IMR-90 (cell line): ENCODE measurements at regions not wholly inside any gene's neighbourhood (a gene's known extent, or its start where the extent isn't known, plus 50 kb on each side); places are given as distances from the start of the nearest gene placed in this dataset.

Experiments used
- ATAC-seq: fragments of 200-7000 bp; cut with Tn5 transposase; 2 replicates; pipeline ENCODE4 v1.9.1; 2020; ENCODE audit warnings: low read depth, mild to moderate bottlenecking, moderate library complexity
- BruUV-seq: library from RNA; stranded (reverse); fragments of 400-500 nt; replicated peaks from 2 replicates; lab custom pipeline; 2021; lab: Mats Ljungman, UMichigan
- CTCF ChIA-PET: fragments of 300-600 bp; formaldehyde crosslinking; extraction: SDS; loops from one replicate; lab custom pipeline; 2021; ENCODE audit warnings: antibody characterized with exemption; lab: Yijun Ruan, JAX
- POLR2A ChIA-PET: fragments of 300-600 bp; sonication (Branson Sonifier 250); formaldehyde crosslinking; loops from one replicate; lab custom pipeline; 2022; ENCODE audit warnings: antibody characterized with exemption; ENCODE audit not compliant: unreplicated experiment; lab: Charles Lee
- DNase-seq: peaks from one replicate; pipeline ENCODE4 v3.0.0; 2013
- H2AFZ ChIP-seq: replicated peaks from 2 replicates; pipeline ENCODE3; 2013; ENCODE audit warnings: low read length, mild to moderate bottlenecking; ENCODE audit not compliant: poor library complexity
- H2AK5ac ChIP-seq: 2 replicates; pipeline ENCODE4 v1.6.1; 2013; ENCODE audit warnings: low read depth, low read length, inconsistent platforms
- H2AK9ac ChIP-seq: replicated peaks from 2 replicates; pipeline ENCODE3; 2013; ENCODE audit warnings: mild to moderate bottlenecking, low read depth, low read length, moderate library complexity; ENCODE audit not compliant: poor library complexity
- H2BK120ac ChIP-seq: 2 replicates; pipeline ENCODE4 v1.6.1; 2013; ENCODE audit warnings: low read depth, low read length, inconsistent platforms
- H2BK15ac ChIP-seq: 3 replicates; pipeline ENCODE4 v1.6.1; 2013; ENCODE audit warnings: low read depth, low read length, inconsistent platforms
- H2BK20ac ChIP-seq: 2 replicates; pipeline ENCODE4 v1.6.1; 2013; ENCODE audit warnings: low read depth, mild to moderate bottlenecking, inconsistent platforms, low read length, moderate library complexity
- H2BK5ac ChIP-seq: 2 replicates; pipeline ENCODE4 v1.6.1; 2013; ENCODE audit warnings: mild to moderate bottlenecking, low read depth, low read length, inconsistent platforms; ENCODE audit not compliant: poor library complexity, severe bottlenecking
- H3K14ac ChIP-seq: replicated peaks from 2 replicates; pipeline ENCODE4 v1.6.1; 2013; ENCODE audit warnings: low read depth, low read length, inconsistent platforms
- H3K18ac ChIP-seq: 2 replicates; pipeline ENCODE4 v1.6.1; 2013; ENCODE audit warnings: low read depth, low read length, control low read depth
- H3K23ac ChIP-seq: 2 replicates; pipeline ENCODE4 v1.6.1; 2013; ENCODE audit warnings: low read depth, low read length, inconsistent platforms
- H3K27ac ChIP-seq: 2 replicates; pipeline ENCODE4 v1.5.1; 2013; ENCODE audit warnings: mild to moderate bottlenecking, control low read depth, low read length; ENCODE audit not compliant: insufficient read depth
- H3K27me3 ChIP-seq: 2 replicates; pipeline ENCODE4 v1.6.1; 2013; ENCODE audit warnings: low read length; ENCODE audit not compliant: control insufficient read depth, insufficient read depth
- H3K36me3 ChIP-seq: 2 replicates; pipeline ENCODE4 v1.6.1; 2013; ENCODE audit warnings: low read length, mixed read lengths; ENCODE audit not compliant: control insufficient read depth, insufficient read depth
- H3K4ac ChIP-seq: 2 replicates; pipeline ENCODE4 v1.6.1; 2013; ENCODE audit warnings: low read depth, low read length, inconsistent platforms
- H3K4me1 ChIP-seq: 2 replicates; pipeline ENCODE4 v1.6.1; 2013; ENCODE audit warnings: low read length, mixed read lengths; ENCODE audit not compliant: control insufficient read depth, insufficient read depth
- H3K4me2 ChIP-seq: 2 replicates; pipeline ENCODE4 v1.6.1; 2013; ENCODE audit warnings: low read depth, mild to moderate bottlenecking, control low read depth, low read length, moderate library complexity
- H3K4me3 ChIP-seq: 2 replicates; pipeline ENCODE4 v1.5.1; 2013; ENCODE audit warnings: low read depth, mild to moderate bottlenecking, control low read depth, low read length, moderate library complexity; ENCODE audit not compliant: insufficient read depth
- H3K56ac ChIP-seq: 2 replicates; pipeline ENCODE4 v1.6.1; 2013; ENCODE audit warnings: low read length, inconsistent platforms; ENCODE audit not compliant: insufficient read depth; ENCODE audit errors: extremely low read depth
- H3K79me1 ChIP-seq, 2 experiments: 2 replicates each; pipeline ENCODE4 v1.6.1; 2013; ENCODE audit warnings: low read length in 2 of 2, inconsistent platforms in 1 of 2, low read depth in 1 of 2
- H3K9ac ChIP-seq: 2 replicates; pipeline ENCODE4 v1.6.1; 2013; ENCODE audit warnings: low read depth, low read length, control low read depth
- H3K9me1 ChIP-seq: 2 replicates; pipeline ENCODE4 v1.6.1; 2013; ENCODE audit warnings: low read length, inconsistent platforms; ENCODE audit not compliant: insufficient read depth
- H3K9me3 ChIP-seq: 2 replicates; pipeline ENCODE4 v1.6.1; 2013; ENCODE audit warnings: low read length; ENCODE audit not compliant: control insufficient read depth, insufficient read depth
- H4K20me1 ChIP-seq: 2 replicates; pipeline ENCODE4 v1.6.1; 2013; ENCODE audit warnings: low read length, inconsistent platforms; ENCODE audit not compliant: insufficient read depth
- H4K5ac ChIP-seq: 2 replicates; pipeline ENCODE4 v1.6.1; 2013; ENCODE audit warnings: mild to moderate bottlenecking, low read depth, low read length, control low read depth
- H4K8ac ChIP-seq, 2 experiments: 2 replicates each; pipeline ENCODE4 v1.6.1; 2013; ENCODE audit warnings: low read depth in 2 of 2, low read length in 2 of 2, control low read depth in 1 of 2, inconsistent platforms in 1 of 2
- H4K91ac ChIP-seq: 2 replicates; pipeline ENCODE4 v1.6.1; 2013; ENCODE audit warnings: low read depth, low read length, inconsistent platforms; ENCODE audit not compliant: insufficient read depth
- BHLHE40 ChIP-seq: fragments of 150-350 bp; IDR thresholded peaks from 2 replicates; pipeline ENCODE4 v1.6.1; 2016; ENCODE audit warnings: mild to moderate bottlenecking, low read depth, low read length
- CEBPB ChIP-seq: IDR thresholded peaks from 2 replicates; pipeline ENCODE4 v1.6.1; 2012; ENCODE audit warnings: low read depth, low read length, improper control_type of control experiment
- CHD1 ChIP-seq: IDR thresholded peaks from 2 replicates; pipeline ENCODE4 v1.6.1; 2012; ENCODE audit warnings: low read depth, low read length, improper control_type of control experiment
- FOS ChIP-seq: fragments of 150-350 bp; IDR thresholded peaks from 2 replicates; pipeline ENCODE4 v1.6.1; 2016; ENCODE audit warnings: low read depth, low read length
- MAFK ChIP-seq: IDR thresholded peaks from 2 replicates; pipeline ENCODE4 v1.6.1; 2012; ENCODE audit warnings: low read depth, low read length, improper control_type of control experiment
- MAZ ChIP-seq: IDR thresholded peaks from 2 replicates; pipeline ENCODE4 v1.6.1; 2012; ENCODE audit warnings: low read depth, mild to moderate bottlenecking, low read length, improper control_type of control experiment, moderate library complexity, borderline replicate concordance
- NFE2L2 ChIP-seq: fragments of 150-350 bp; IDR thresholded peaks from 2 replicates; pipeline ENCODE4 v1.6.1; 2016; ENCODE audit warnings: low read depth, mild to moderate bottlenecking, low read length
- POLR2A ChIP-seq: IDR thresholded peaks from 2 replicates; pipeline ENCODE4 v1.6.1; 2012; ENCODE audit warnings: mild to moderate bottlenecking, low read depth, low read length
- RAD21 ChIP-seq: IDR thresholded peaks from 2 replicates; pipeline ENCODE4 v1.6.1; 2012; ENCODE audit warnings: low read length, improper control_type of control experiment
- RCOR1 ChIP-seq: IDR thresholded peaks from 2 replicates; pipeline ENCODE4 v1.6.1; 2012; ENCODE audit warnings: mild to moderate bottlenecking, low read length, improper control_type of control experiment; ENCODE audit not compliant: insufficient replicate concordance
- SMC3 ChIP-seq: fragments of 150-350 bp; IDR thresholded peaks from 2 replicates; pipeline ENCODE4 v1.6.1; 2016; ENCODE audit warnings: low read depth, mild to moderate bottlenecking, antibody characterized with exemption, low read length, moderate library complexity
- WGBS, 2 experiments: methylation state at CpG; one replicate each; pipeline versions ENCODE4 v1.1.5 to v1.1.7; 2013; ENCODE audit warnings: missing lambda C conversion rate in 2 of 2; ENCODE audit not compliant: insufficient read length in 1 of 2; ENCODE audit errors: extremely low coverage in 2 of 2; 5-methylcytosine and 5-hydroxymethylcytosine counted together
- dilution Hi-C: fragments of 300-500 bp; cut with HindIII; formaldehyde crosslinking; loops from one replicate; pipeline ENCODE4 v1.14.3; 2018; ENCODE audit warnings: low sequenced_read_pairs; ENCODE audit not compliant: unreplicated experiment
- in situ Hi-C: fragments of 300-500 bp; cut with MboI; formaldehyde crosslinking; loops from 3 replicates; pipeline ENCODE4 v1.14.3; 2019; ENCODE audit warnings: low sequenced_read_pairs, inconsistent platforms, mixed read lengths
- intact Hi-C: fragments of 100-400 bp; cut with micrococcal nuclease; formaldehyde crosslinking; loops from 2 replicates; pipeline ENCODE4 v1.10.0; 2022
- TF ChIP-seq, protein P1 (sequence below): fragments of 150-350 bp; IDR thresholded peaks from 2 replicates; pipeline ENCODE4 v1.6.1; 2017; ENCODE audit warnings: mild to moderate bottlenecking, antibody characterized with exemption, low read length, low read depth
- TF ChIP-seq, protein P2 (sequence below): conservative IDR thresholded peaks from 2 replicates; pipeline ENCODE4 v1.5.1; 2012; ENCODE audit warnings: mild to moderate bottlenecking, low read depth, low read length, improper control_type of control experiment
- TF ChIP-seq, protein P3 (sequence below): fragments of 150-350 bp; IDR thresholded peaks from 2 replicates; pipeline ENCODE4 v1.6.1; 2016; ENCODE audit warnings: low read depth, mild to moderate bottlenecking, low read length, moderate library complexity, borderline replicate concordance

DNA sequence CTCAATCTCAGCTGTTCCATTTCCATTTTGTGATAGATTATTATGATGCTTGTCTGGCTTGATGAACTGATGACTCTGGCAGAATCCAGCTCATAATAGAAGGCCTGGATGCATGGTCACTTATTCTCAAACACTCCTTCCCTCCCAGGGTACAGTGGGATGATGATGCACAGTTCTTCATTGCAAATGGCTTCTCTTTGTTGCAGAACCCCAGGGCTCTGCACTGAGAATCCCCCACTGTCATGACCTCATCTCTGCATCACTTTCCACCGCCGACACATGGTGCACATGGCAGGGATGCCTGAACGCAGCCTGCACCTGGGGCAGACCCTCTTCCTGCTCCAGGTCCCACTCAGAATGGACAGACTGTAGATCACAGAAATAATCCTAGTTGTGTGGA, 515.6 kb upstream of the NR2F2 start:
- BruUV-seq, result no TSS peak
- no peak overlapping the region for H4K5ac ChIP-seq
- H2AK5ac ChIP-seq, result no peak overlapping the region
- no peak overlapping the region for H3K23ac ChIP-seq
- no peak overlapping the region for H2BK120ac ChIP-seq
- dilution Hi-C loops, result no loop called here
- no peak for DNase-seq
- no peak overlapping the region for H3K14ac ChIP-seq
- H3K79me1 ChIP-seq, result no peaks in the 10 kb centered on the region
- H2AK9ac ChIP-seq, result no peak overlapping the region
- H3K9me3 ChIP-seq, result no peaks in the 10 kb centered on the region
- intact Hi-C loops, result no loop called here
- H3K56ac ChIP-seq, result no peak overlapping the region
- no peak overlapping the region for H3K18ac ChIP-seq
- ChIA-PET CTCF (no interaction called here), POLR2A (no interaction called here)
- H3K9me1 ChIP-seq, result peaks cover 3% of the 10 kb centered on the region; the same call in 1 of the 2 replicates
- no peak overlapping the region for H4K91ac ChIP-seq
- H2BK5ac ChIP-seq, result no peak overlapping the region
- no peaks in the 10 kb centered on the region for H4K20me1 ChIP-seq
- in situ Hi-C loops, result no loop called here
- H3K27me3 ChIP-seq, result no peaks in the 10 kb centered on the region
- no peak overlapping the region for H2BK20ac ChIP-seq
- no peak overlapping the region for H3K4ac ChIP-seq
- H3K4me1 ChIP-seq, result no peaks in the 10 kb centered on the region
- TF ChIP-seq RAD21 (no peak), FOS (no peak), NFE2L2 (no peak), MAZ (no peak), SMC3 (no peak), CEBPB (no peak), POLR2A (no peak), MAFK (no peak), BHLHE40 (no peak), RCOR1 (no peak), CHD1 (no peak)
- TF ChIP-seq, protein P1, sequence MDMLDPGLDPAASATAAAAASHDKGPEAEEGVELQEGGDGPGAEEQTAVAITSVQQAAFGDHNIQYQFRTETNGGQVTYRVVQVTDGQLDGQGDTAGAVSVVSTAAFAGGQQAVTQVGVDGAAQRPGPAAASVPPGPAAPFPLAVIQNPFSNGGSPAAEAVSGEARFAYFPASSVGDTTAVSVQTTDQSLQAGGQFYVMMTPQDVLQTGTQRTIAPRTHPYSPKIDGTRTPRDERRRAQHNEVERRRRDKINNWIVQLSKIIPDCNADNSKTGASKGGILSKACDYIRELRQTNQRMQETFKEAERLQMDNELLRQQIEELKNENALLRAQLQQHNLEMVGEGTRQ, result no peak
- TF ChIP-seq, protein P2, sequence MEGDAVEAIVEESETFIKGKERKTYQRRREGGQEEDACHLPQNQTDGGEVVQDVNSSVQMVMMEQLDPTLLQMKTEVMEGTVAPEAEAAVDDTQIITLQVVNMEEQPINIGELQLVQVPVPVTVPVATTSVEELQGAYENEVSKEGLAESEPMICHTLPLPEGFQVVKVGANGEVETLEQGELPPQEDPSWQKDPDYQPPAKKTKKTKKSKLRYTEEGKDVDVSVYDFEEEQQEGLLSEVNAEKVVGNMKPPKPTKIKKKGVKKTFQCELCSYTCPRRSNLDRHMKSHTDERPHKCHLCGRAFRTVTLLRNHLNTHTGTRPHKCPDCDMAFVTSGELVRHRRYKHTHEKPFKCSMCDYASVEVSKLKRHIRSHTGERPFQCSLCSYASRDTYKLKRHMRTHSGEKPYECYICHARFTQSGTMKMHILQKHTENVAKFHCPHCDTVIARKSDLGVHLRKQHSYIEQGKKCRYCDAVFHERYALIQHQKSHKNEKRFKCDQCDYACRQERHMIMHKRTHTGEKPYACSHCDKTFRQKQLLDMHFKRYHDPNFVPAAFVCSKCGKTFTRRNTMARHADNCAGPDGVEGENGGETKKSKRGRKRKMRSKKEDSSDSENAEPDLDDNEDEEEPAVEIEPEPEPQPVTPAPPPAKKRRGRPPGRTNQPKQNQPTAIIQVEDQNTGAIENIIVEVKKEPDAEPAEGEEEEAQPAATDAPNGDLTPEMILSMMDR, result no peak
- TF ChIP-seq, protein P3, sequence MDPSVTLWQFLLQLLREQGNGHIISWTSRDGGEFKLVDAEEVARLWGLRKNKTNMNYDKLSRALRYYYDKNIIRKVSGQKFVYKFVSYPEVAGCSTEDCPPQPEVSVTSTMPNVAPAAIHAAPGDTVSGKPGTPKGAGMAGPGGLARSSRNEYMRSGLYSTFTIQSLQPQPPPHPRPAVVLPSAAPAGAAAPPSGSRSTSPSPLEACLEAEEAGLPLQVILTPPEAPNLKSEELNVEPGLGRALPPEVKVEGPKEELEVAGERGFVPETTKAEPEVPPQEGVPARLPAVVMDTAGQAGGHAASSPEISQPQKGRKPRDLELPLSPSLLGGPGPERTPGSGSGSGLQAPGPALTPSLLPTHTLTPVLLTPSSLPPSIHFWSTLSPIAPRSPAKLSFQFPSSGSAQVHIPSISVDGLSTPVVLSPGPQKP, result no peak
- H3K4me2 ChIP-seq, result no peak overlapping the region
- H3K36me3 ChIP-seq, result no peaks in the 10 kb centered on the region
- H3K27ac ChIP-seq, result no peak overlapping the region
- H2BK15ac ChIP-seq, result no peak overlapping the region
- WGBS, 2 experiments, result no CpG with 5 or more reads among the region's 3 CpGs
- H2AFZ ChIP-seq, result no peak overlapping the region
- no peak for ATAC-seq
- no peak overlapping the region for H4K8ac ChIP-seq
- H3K4me3 ChIP-seq, result no peak overlapping the region
- no peak overlapping the region for H3K9ac ChIP-seq
